GM12878 (cell line): ENCODE measurements at regions not wholly inside any gene's neighbourhood (a gene's known extent, or its start where the extent isn't known, plus 50 kb on each side); places are given as distances from the start of the nearest gene placed in this dataset.

Experiments
- ATAC-seq: fragments of 200-7000 bp; cut with Tn5 transposase; 3 replicates; pipeline ENCODE4 v1.9.1; 2020; ENCODE audit warnings: mild to moderate bottlenecking, moderate library complexity
- BruUV-seq: library from RNA; stranded (reverse); fragments of 400-500 nt; replicated peaks from 2 replicates; lab custom pipeline; 2021; lab: Mats Ljungman, UMichigan
- CTCF ChIA-PET: fragments of 300-600 bp; sonication (Branson Sonifier 250); formaldehyde crosslinking; extraction: SDS; loops from one replicate; lab custom pipeline; 2021; ENCODE audit warnings: inconsistent platforms; lab: Yijun Ruan, JAX
- POLR2A ChIA-PET: fragments of 350-600 bp; formaldehyde crosslinking; extraction: SDS; loops from one replicate; lab custom pipeline; 2021; ENCODE audit warnings: inconsistent platforms; lab: Charles Lee
- RAD21 ChIA-PET: fragments of 300-600 bp; sonication (Branson Sonifier 250); formaldehyde crosslinking; loops from one replicate; lab custom pipeline; 2023; ENCODE audit warnings: antibody characterized with exemption; ENCODE audit not compliant: unreplicated experiment; lab: Charles Lee
- SMC1A ChIA-PET: fragments of 300-600 bp; sonication (Branson Sonifier 250); formaldehyde crosslinking; loops from one replicate; lab custom pipeline; 2023; ENCODE audit not compliant: unreplicated experiment, uncharacterized antibody; lab: Charles Lee
- DNase-seq: peaks from one replicate; pipeline ENCODE4 v3.0.0-alpha.2; 2011; ENCODE audit warnings: low read depth, low spot score
- FAIRE-seq: peaks from 3 replicates; lab custom pipeline; 2011; peaks lifted over from hg19 to GRCh38; lab: Jason Lieb, UNC
- H2AFZ ChIP-seq: 2 replicates; pipeline ENCODE4 v1.6.0; 2011; ENCODE audit warnings: low read depth, low read length, control low read depth; ENCODE audit not compliant: control insufficient read depth
- H3K27ac ChIP-seq: 2 replicates; pipeline ENCODE4 v1.5.1; 2011; ENCODE audit warnings: control low read depth; ENCODE audit not compliant: control insufficient read depth, insufficient read depth
- H3K27me3 ChIP-seq, 2 experiments: replicated peaks in 1 of 2; 2 replicates each; pipeline versions ENCODE4 v1.6.0 to v1.6.1; 2011; ENCODE audit warnings: low read length in 1 of 2; ENCODE audit not compliant: control insufficient read depth in 2 of 2, insufficient read depth in 2 of 2
- H3K36me3 ChIP-seq, 2 experiments: 2 replicates each; pipeline ENCODE4 v1.5.1; 2011; ENCODE audit warnings: low read length in 1 of 2; ENCODE audit not compliant: control insufficient read depth in 2 of 2, insufficient read depth in 2 of 2
- H3K4me1 ChIP-seq: 2 replicates; pipeline ENCODE4 v1.6.1; 2011; ENCODE audit warnings: mild to moderate bottlenecking, low read length, moderate library complexity, mixed read lengths; ENCODE audit not compliant: control insufficient read depth, insufficient read depth
- H3K4me2 ChIP-seq: 2 replicates; pipeline ENCODE4 v1.6.0; 2011; ENCODE audit warnings: control low read depth; ENCODE audit not compliant: control insufficient read depth, insufficient read depth
- H3K4me3 ChIP-seq: fragments of 200-600 bp; sonication (generic); 2 replicates; pipeline ENCODE4 v1.5.1; 2016
- H3K79me2 ChIP-seq: 2 replicates; pipeline ENCODE4 v1.6.0; 2011; ENCODE audit warnings: low read length; ENCODE audit not compliant: control insufficient read depth, insufficient read depth
- H3K9ac ChIP-seq: 2 replicates; pipeline ENCODE4 v1.8.0; 2011; ENCODE audit warnings: low read length, control low read depth, mixed read lengths; ENCODE audit not compliant: control insufficient read depth, insufficient read depth
- H3K9me3 ChIP-seq: replicated peaks from 3 replicates; pipeline ENCODE4 v1.5.1; 2011; ENCODE audit warnings: mild to moderate bottlenecking, low read length; ENCODE audit not compliant: control insufficient read depth, insufficient read depth
- H4K20me1 ChIP-seq: 2 replicates; pipeline ENCODE4 v1.6.0; 2011; ENCODE audit not compliant: control insufficient read depth, insufficient read depth
- CBX5 ChIP-seq: sonication (generic); IDR thresholded peaks from 2 replicates; pipeline ENCODE4 v1.6.1; 2016; ENCODE audit warnings: low read depth, moderate library complexity, mild to moderate bottlenecking, inconsistent platforms
- DPF2 ChIP-seq: fragments of 450-650 bp; IDR thresholded peaks from 2 replicates; pipeline ENCODE4 v1.6.1; 2017; ENCODE audit warnings: mild to moderate bottlenecking
- E2F8 ChIP-seq: fragments of 450-650 bp; IDR thresholded peaks from 2 replicates; pipeline ENCODE4 v1.6.1; 2018; ENCODE audit warnings: mild to moderate bottlenecking, low read depth, moderate library complexity; ENCODE audit not compliant: partially characterized antibody
- E4F1 ChIP-seq: fragments of 450-650 bp; IDR thresholded peaks from 2 replicates; pipeline ENCODE4 v1.6.1; 2018; ENCODE audit warnings: borderline replicate concordance, mild to moderate bottlenecking; ENCODE audit not compliant: partially characterized antibody
- EED ChIP-seq: sonication (generic); IDR thresholded peaks from 2 replicates; pipeline ENCODE4 v1.6.1; 2016; ENCODE audit warnings: antibody characterized with exemption, low read depth
- ESRRA ChIP-seq: IDR thresholded peaks from 2 replicates; pipeline ENCODE4 v1.6.1; 2012; ENCODE audit warnings: mild to moderate bottlenecking, low read length, improper control_type of control experiment
- FOXK2 ChIP-seq: fragments of 450-650 bp; IDR thresholded peaks from 2 replicates; pipeline ENCODE4 v1.6.1; 2017; ENCODE audit warnings: mild to moderate bottlenecking, moderate library complexity
- IRF5 ChIP-seq: fragments of 450-650 bp; IDR thresholded peaks from 2 replicates; pipeline ENCODE4 v1.6.1; 2017; ENCODE audit warnings: borderline replicate concordance
- KAT2A ChIP-seq: conservative IDR thresholded peaks from 2 replicates; pipeline ENCODE4 v1.6.1; 2011; ENCODE audit warnings: low read depth, low read length; ENCODE audit not compliant: control insufficient read depth
- MEF2A ChIP-seq: IDR thresholded peaks from 2 replicates; pipeline ENCODE4 v1.6.1; 2011; ENCODE audit warnings: low read depth, mild to moderate bottlenecking, low read length, moderate library complexity; ENCODE audit not compliant: insufficient read depth
- MXI1 ChIP-seq: fragments of 150-350 bp; IDR thresholded peaks from 2 replicates; pipeline ENCODE4 v1.6.1; 2011; ENCODE audit warnings: low read depth, mild to moderate bottlenecking, inconsistent platforms, low read length, improper control_type of control experiment
- NFYA ChIP-seq: IDR thresholded peaks from 2 replicates; pipeline ENCODE4 v1.6.1; 2011; ENCODE audit warnings: low read depth, mild to moderate bottlenecking, low read length, improper control_type of control experiment, borderline replicate concordance
- NFYB ChIP-seq: IDR thresholded peaks from 2 replicates; pipeline ENCODE4 v1.6.1; 2011; ENCODE audit warnings: low read depth, mild to moderate bottlenecking, low read length, improper control_type of control experiment, moderate library complexity; ENCODE audit not compliant: insufficient read depth
- NRF1 ChIP-seq: conservative IDR thresholded peaks from 2 replicates; pipeline ENCODE4 v1.6.1; 2011; ENCODE audit warnings: mild to moderate bottlenecking, low read depth, low read length, improper control_type of control experiment
- RELA ChIP-seq: fragments of 450-650 bp; IDR thresholded peaks from 2 replicates; pipeline ENCODE4 v1.8.0; 2014; ENCODE audit warnings: borderline replicate concordance; ENCODE audit not compliant: partially characterized antibody
- USF1 ChIP-seq: IDR thresholded peaks from 2 replicates; pipeline ENCODE4 v1.6.1; 2011; ENCODE audit warnings: borderline replicate concordance, low read depth, mild to moderate bottlenecking, moderate library complexity, mixed read lengths, low read length; ENCODE audit not compliant: insufficient read depth; ENCODE audit errors: extremely low read length
- USF2 ChIP-seq: IDR thresholded peaks from 2 replicates; pipeline ENCODE4 v1.6.1; 2011; ENCODE audit warnings: low read depth, low read length, improper control_type of control experiment, borderline replicate concordance
- WGBS: methylation state at CpG from one replicate; pipeline ENCODE4 v1.1.6; 2016; ENCODE audit warnings: low lambda C conversion rate; ENCODE audit not compliant: insufficient replicate concordance, insufficient coverage; ENCODE audit errors: missing lambda C conversion rate; 5-methylcytosine and 5-hydroxymethylcytosine counted together
- in situ Hi-C: fragments of 300-500 bp; cut with MboI; formaldehyde crosslinking; loops from 9 replicates; pipeline ENCODE4 v1.14.3; 2018; ENCODE audit warnings: mixed read lengths
- intact Hi-C: fragments of 100-400 bp; cut with micrococcal nuclease; formaldehyde crosslinking; loops from one replicate; pipeline ENCODE4 v1.14.2; 2022; ENCODE audit not compliant: unreplicated experiment

GRCh38 chr14:81839056-81839455 is 305.4 kb upstream of the SEL1L start:
- Histone ChIP-seq H4K20me1 (no peaks in the 10 kb centered on the region), H3K79me2 (no peaks in the 10 kb centered on the region), H3K4me1 (no peaks in the 10 kb centered on the region), H2AFZ (no peak overlapping the region), H3K27ac (no peak overlapping the region), H3K9me3 (no peaks in the 10 kb centered on the region; the same call in 2 of the 3 replicates), H3K27me3 (no peaks in the 10 kb centered on the region), H3K36me3 (no peaks in the 10 kb centered on the region), H3K4me2 (no peak overlapping the region), H3K9ac (no peak overlapping the region), H3K4me3 (no peak overlapping the region)
- 45% methylated on average over 2 of the region's 2 CpGs for WGBS
- in situ Hi-C loops: no loop called here
- CTCF ChIA-PET: no interaction called here
- RAD21 ChIA-PET: no interaction called here
- no TSS peak for BruUV-seq
- intact Hi-C loops: no loop called here
- SMC1A ChIA-PET: no interaction called here
- ATAC-seq: no peak
- DNase-seq: no peak
- no peak for FAIRE-seq
- POLR2A ChIA-PET: no interaction called here
- TF ChIP-seq MXI1: no peak
- no peak for TF ChIP-seq USF2
- no peak for TF ChIP-seq EED
- no peak for TF ChIP-seq E2F8
- TF ChIP-seq NFYA: no peak
- TF ChIP-seq IRF5: no peak
- no peak for TF ChIP-seq NRF1
- TF ChIP-seq RELA: no peak
- no peak for TF ChIP-seq E4F1
- no peak for TF ChIP-seq DPF2
- no peak for TF ChIP-seq ESRRA
- no peak for TF ChIP-seq FOXK2
- no peak for TF ChIP-seq CBX5
- TF ChIP-seq MEF2A: no peak
- no peak for TF ChIP-seq NFYB
- no peak for TF ChIP-seq USF1
- no peak for TF ChIP-seq KAT2A
